SK-N-SH (cell line): ENCODE measurements at regions not wholly inside any gene's neighbourhood (a gene's known extent, or its start where the extent isn't known, plus 50 kb on each side); places are given as distances from the start of the nearest gene placed in this dataset.

Experiments
- EP300 ChIP-seq, 2 experiments: IDR thresholded peaks; 2 replicates each; pipeline versions ENCODE4 v1.4.0 to v1.6.1; 2012; ENCODE audit warnings: borderline replicate concordance in 1 of 2, low read depth in 1 of 2, low read length in 1 of 2
- GATA2 ChIP-seq: sonication (generic); formaldehyde crosslinking; IDR thresholded peaks from 2 replicates; pipeline ENCODE4 v1.5.0; 2020; ENCODE audit warnings: mild to moderate bottlenecking, missing genetic modification reagents
- JUND ChIP-seq: IDR thresholded peaks from 2 replicates; pipeline ENCODE4 v1.4.0; 2012
- RAD21 ChIP-seq: IDR thresholded peaks from 2 replicates; pipeline ENCODE4 v1.6.1; 2012; ENCODE audit warnings: mild to moderate bottlenecking, low read length
- RCOR1 ChIP-seq: fragments of 150-350 bp; IDR thresholded peaks from 2 replicates; pipeline ENCODE4 v1.6.1; 2017; ENCODE audit warnings: antibody characterized with exemption, low read length
- TAF1 ChIP-seq: IDR thresholded peaks from 2 replicates; pipeline ENCODE4 v1.6.1; 2012; ENCODE audit warnings: low read depth, mild to moderate bottlenecking, low read length, moderate library complexity, borderline replicate concordance
- TF ChIP-seq, protein P1 (sequence below): fragments of 200-600 bp; sonication (generic); IDR thresholded peaks from 2 replicates; pipeline ENCODE4 v1.6.1; 2017; ENCODE audit warnings: antibody characterized with exemption, mild to moderate bottlenecking, moderate library complexity

DNA sequence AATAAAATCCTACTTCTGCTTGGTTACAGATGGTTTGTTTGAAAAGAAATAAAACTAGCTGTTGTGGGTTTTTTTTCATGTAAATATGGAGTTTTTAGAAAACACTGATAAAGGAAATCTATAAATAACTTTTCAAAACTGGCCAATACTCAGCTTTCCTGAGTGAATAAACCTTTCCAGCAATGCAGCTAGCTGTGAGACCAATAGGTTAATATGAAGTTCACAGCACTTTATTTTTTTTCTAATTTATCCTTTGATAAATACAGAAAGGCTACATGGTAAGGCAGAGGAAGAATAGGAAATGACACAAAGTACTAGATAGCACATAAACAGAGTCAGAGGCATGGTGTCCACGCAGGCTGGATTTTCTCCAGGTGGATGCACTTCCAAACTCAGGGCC is 154.0 kb downstream of the COG6 start:
- TF ChIP-seq TAF1 (no peak), RCOR1 (no peak), RAD21 (no peak), EP300 (IDR thresholded peaks at IDR 0.05; ENCODE audit: borderline replicate concordance in 1 of 2, low read depth in 1 of 2, low read length in 1 of 2) (no peak), GATA2 (CRISPR knock-in tag) (no peak), JUND (no peak)
- TF ChIP-seq, protein P1, sequence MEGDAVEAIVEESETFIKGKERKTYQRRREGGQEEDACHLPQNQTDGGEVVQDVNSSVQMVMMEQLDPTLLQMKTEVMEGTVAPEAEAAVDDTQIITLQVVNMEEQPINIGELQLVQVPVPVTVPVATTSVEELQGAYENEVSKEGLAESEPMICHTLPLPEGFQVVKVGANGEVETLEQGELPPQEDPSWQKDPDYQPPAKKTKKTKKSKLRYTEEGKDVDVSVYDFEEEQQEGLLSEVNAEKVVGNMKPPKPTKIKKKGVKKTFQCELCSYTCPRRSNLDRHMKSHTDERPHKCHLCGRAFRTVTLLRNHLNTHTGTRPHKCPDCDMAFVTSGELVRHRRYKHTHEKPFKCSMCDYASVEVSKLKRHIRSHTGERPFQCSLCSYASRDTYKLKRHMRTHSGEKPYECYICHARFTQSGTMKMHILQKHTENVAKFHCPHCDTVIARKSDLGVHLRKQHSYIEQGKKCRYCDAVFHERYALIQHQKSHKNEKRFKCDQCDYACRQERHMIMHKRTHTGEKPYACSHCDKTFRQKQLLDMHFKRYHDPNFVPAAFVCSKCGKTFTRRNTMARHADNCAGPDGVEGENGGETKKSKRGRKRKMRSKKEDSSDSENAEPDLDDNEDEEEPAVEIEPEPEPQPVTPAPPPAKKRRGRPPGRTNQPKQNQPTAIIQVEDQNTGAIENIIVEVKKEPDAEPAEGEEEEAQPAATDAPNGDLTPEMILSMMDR = no peak
